Tibial artery (tissue), 4 donors: ENCODE measurements at regions not wholly inside any gene's neighbourhood (a gene's known extent, or its start where the extent isn't known, plus 50 kb on each side); places are given as distances from the start of the nearest gene placed in this dataset.
"Not testable (repeated sequence)": the region's sequence is repeated elsewhere in the genome, so short reads cannot be mapped to it uniquely, and the experiment has no call there.

Source experiments
- DNase-seq, 2 donors: peaks; one replicate each; pipeline ENCODE4 v3.0.0-alpha.2; 2019
- H3K27ac ChIP-seq, 2 donors: fragments of 200-600 bp; sonication (generic) in 1 of 2; 1 replicate in 1 of 2; 2 replicates in 1 of 2; pipeline ENCODE4 v1.5.1; 2018 to 2019; ENCODE audit warnings: mild to moderate bottlenecking in 1 of 2
- H3K27me3 ChIP-seq, 2 donors: fragments of 200-600 bp; sonication (generic) in 1 of 2; one replicate each; pipeline versions ENCODE4 v1.5.1 to v1.6.0; 2016 to 2019
- H3K36me3 ChIP-seq, 3 donors: fragments of 200-600 bp; sonication (generic) in 2 of 3; one replicate each; pipeline ENCODE4 v1.5.1; 2016 to 2019; ENCODE audit warnings: mild to moderate bottlenecking in 2 of 3
- H3K4me1 ChIP-seq, 4 donors: fragments of 200-600 bp; sonication (generic) in 2 of 4; 1 replicate in 3 of 4; 2 replicates in 1 of 4; pipeline ENCODE4 v1.5.1; 2016 to 2019
- H3K4me3 ChIP-seq, 2 donors: fragments of 200-600 bp; sonication (generic) in 1 of 2; 1 replicate in 1 of 2; 2 replicates in 1 of 2; pipeline ENCODE4 v1.5.1; 2018 to 2019; ENCODE audit warnings: mild to moderate bottlenecking in 2 of 2
- H3K9me3 ChIP-seq, 3 donors: fragments of 200-600 bp; sonication (generic) in 1 of 3; one replicate each; pipeline ENCODE4 v1.5.1; 2016 to 2019
- CTCF ChIP-seq, 2 experiments: fragments of 200-600 bp in 1 of 2; fragments of 450-650 bp in 1 of 2; IDR thresholded peaks; one replicate each; pipeline ENCODE4 v1.5.1; 2017 to 2019; ENCODE audit warnings: antibody characterized with exemption in 2 of 2, mild to moderate bottlenecking in 1 of 2, moderate library complexity in 1 of 2
- intact Hi-C: fragments of 100-400 bp; cut with DNase I; formaldehyde crosslinking; loops from one replicate; pipeline ENCODE4 v1.15.0; 2023; ENCODE audit warnings: low total_unique reads

DNA sequence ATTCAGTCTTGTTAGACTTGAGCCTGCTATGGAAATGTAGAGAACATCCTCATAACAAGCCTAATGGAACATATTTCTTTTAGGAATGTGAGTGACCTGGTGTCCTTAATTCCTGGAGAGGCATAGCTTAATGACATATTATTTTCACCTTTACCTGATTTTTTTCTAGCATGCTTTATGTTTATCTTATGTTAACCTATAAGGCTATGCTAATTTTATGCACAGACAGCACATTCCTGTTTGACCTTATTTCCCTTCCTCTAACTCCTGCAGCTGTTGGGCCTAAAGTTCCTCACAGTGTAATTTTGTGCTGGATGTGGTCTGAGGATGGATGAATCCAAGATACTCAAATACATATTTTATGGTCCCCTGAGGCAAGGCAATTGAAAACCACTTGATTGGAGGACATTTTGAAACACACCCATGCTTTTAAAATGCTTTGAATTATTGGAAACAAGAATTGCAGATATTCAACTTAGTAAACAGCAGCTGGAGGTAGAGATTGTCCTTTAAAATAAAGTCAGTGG lies 111.5 kb downstream of the LARP7 start:
- H3K27ac ChIP-seq = no peak overlapping the region
- no peaks in the 10 kb centered on the region for H3K27me3 ChIP-seq
- TF ChIP-seq CTCF (IDR thresholded peaks at IDR 0.05) = no peak
- no peak overlapping the region for H3K4me3 ChIP-seq
- no peaks in the 10 kb centered on the region for H3K4me1 ChIP-seq
- no peaks in the 10 kb centered on the region for H3K9me3 ChIP-seq
- H3K36me3 ChIP-seq = no peaks in the 10 kb centered on the region
- intact Hi-C loops = no loop called here
- DNase-seq = no peak

DNA sequence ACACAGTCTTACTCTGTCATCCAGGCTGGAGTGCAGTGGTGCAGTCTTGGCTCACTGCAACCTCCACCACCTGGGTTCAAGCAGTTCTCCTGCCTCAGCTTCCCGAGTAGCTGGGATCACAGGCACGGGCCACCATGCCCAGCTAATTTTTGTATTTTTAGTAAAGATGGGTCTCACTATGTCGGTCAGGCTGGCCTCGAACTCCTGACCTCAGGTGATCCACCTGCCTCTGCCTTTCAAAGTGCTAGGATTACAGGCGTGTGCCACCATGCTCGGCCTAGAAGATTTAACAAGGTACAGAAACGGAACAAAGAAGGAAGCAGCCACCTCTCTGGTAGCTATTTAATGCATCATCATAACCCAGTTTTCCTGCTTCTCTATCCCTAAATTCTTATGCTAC lies 113.8 kb downstream of the LARP7 start:
- H3K27me3 ChIP-seq, H3K4me1 ChIP-seq, H3K27ac ChIP-seq, H3K36me3 ChIP-seq, H3K4me3 ChIP-seq, H3K9me3 ChIP-seq, DNase-seq, intact Hi-C loops: not testable (repeated sequence)

DNA sequence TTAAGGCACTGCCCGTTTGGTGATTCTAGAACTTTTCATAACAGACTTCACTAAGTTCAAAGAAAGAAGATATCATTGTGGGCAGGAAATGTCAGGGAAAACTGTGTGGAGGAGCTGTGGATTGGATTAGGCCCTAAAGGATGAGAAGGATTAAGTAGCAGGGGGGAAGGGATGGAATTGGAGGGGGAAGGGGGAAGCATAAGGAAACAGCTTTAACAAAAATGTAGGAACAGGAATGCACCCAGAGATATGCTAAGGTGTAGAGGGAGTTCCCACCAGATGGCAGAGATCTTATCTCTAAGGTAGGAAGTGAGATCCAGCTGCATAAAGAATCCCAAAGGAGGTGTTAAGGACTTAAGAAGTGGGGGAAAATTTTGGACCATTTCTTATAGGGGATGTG lies 114.5 kb downstream of the LARP7 start:
- Histone ChIP-seq H3K9me3 (no peaks in the 10 kb centered on the region), H3K4me1 (no peaks in the 10 kb centered on the region), H3K27ac (no peak overlapping the region), H3K4me3 (no peak overlapping the region), H3K27me3 (no peaks in the 10 kb centered on the region), H3K36me3 (no peaks in the 10 kb centered on the region)
- intact Hi-C loops = no loop called here
- no peak for DNase-seq
- no peak for TF ChIP-seq CTCF (IDR thresholded peaks at IDR 0.05)

DNA sequence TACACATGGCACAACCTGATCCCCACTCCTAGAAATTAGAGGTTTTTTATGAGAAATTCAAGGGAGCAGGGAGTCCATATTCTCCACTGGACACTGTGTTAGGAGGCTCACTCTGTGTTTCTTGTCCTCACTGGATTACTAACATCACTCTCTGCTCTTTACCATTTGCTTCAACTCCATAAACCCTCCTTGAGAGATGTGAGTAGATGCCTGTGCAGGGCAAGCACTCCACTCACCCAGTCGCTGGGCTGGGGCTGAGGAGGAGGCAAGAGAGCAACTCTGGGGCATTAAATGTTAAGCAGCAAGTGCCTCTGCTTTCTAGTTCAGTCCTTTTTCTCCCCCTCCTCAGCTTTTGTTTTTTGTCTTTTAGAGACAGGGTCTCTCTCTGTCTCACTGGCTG lies 115.1 kb downstream of the LARP7 start:
- no peaks in the 10 kb centered on the region for H3K9me3 ChIP-seq
- H3K4me1 ChIP-seq = no peaks in the 10 kb centered on the region
- no peaks in the 10 kb centered on the region for H3K36me3 ChIP-seq
- intact Hi-C loops = no loop called here
- DNase-seq = no peak
- H3K27me3 ChIP-seq = no peaks in the 10 kb centered on the region
- no peak overlapping the region for H3K27ac ChIP-seq
- H3K4me3 ChIP-seq = no peak overlapping the region
- TF ChIP-seq CTCF (IDR thresholded peaks at IDR 0.05) = no peak

GRCh38 chr4:112752510-112752909 lies 115.6 kb downstream of the LARP7 start:
- Histone ChIP-seq H3K27me3 (no peaks in the 10 kb centered on the region), H3K36me3 (no peaks in the 10 kb centered on the region), H3K9me3 (no peaks in the 10 kb centered on the region), H3K4me3 (no peak overlapping the region), H3K27ac (no peak overlapping the region), H3K4me1 (no peaks in the 10 kb centered on the region)
- intact Hi-C loops = no loop called here
- TF ChIP-seq CTCF (IDR thresholded peaks at IDR 0.05) = no peak
- no peak for DNase-seq

DNA sequence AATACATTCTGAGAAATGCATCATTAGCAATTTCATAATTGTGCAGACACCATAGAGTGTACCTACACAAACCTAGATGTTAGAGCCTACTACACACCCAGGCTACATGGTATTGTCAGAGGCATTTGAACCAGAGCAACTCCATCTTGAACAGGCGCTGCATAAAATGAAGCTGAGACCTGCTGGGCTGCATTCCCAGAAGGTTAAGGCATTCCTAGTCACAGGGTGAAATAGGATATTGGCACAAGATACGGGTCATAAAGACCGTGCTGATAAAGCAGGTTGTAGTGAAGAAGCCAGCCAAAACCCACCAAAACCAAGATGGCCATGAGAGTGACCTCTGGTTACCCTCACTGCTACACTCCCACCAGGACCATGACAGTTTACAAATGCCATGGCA lies 116.4 kb downstream of the LARP7 start:
- no peak for DNase-seq
- Histone ChIP-seq H3K36me3 (no peaks in the 10 kb centered on the region), H3K27me3 (no peaks in the 10 kb centered on the region), H3K9me3 (no peaks in the 10 kb centered on the region), H3K4me1 (no peaks in the 10 kb centered on the region), H3K4me3 (no peak overlapping the region), H3K27ac (no peak overlapping the region)
- intact Hi-C loops = no loop called here
- TF ChIP-seq CTCF (IDR thresholded peaks at IDR 0.05) = no peak
